Stimulated activated CD8-positive, alpha-beta memory T cell treated with anti-CD3 and anti-CD28 coated beads, Interleukin-7, amount 100 ng/mL, for 1 hour (primary cell): ENCODE measurements at regions not wholly inside any gene's neighbourhood (a gene's known extent, or its start where the extent isn't known, plus 50 kb on each side); places are given as distances from the start of the nearest gene placed in this dataset.
"Not testable (repeated sequence)": the region's sequence is repeated elsewhere in the genome, so short reads cannot be mapped to it uniquely, and the experiment has no call there.

ENCODE experiments used
- DNase-seq, 2 donors: peaks; one replicate each; pipeline ENCODE4 v3.0.0-alpha.2; 2020; ENCODE audit warnings: low read depth in 2 of 2

- no peak for DNase-seq
Measured at GRCh38 chrX:41002026-41002425, 83.2 kb upstream of the USP9X start.

- DNase-seq, result no peak
Measured at GRCh38 chrX:41003506-41004270, 81.6 kb upstream of the USP9X start.

GRCh38 chrX:41005445-41005992 is 79.7 kb upstream of the USP9X start:
- no peak for DNase-seq

DNA sequence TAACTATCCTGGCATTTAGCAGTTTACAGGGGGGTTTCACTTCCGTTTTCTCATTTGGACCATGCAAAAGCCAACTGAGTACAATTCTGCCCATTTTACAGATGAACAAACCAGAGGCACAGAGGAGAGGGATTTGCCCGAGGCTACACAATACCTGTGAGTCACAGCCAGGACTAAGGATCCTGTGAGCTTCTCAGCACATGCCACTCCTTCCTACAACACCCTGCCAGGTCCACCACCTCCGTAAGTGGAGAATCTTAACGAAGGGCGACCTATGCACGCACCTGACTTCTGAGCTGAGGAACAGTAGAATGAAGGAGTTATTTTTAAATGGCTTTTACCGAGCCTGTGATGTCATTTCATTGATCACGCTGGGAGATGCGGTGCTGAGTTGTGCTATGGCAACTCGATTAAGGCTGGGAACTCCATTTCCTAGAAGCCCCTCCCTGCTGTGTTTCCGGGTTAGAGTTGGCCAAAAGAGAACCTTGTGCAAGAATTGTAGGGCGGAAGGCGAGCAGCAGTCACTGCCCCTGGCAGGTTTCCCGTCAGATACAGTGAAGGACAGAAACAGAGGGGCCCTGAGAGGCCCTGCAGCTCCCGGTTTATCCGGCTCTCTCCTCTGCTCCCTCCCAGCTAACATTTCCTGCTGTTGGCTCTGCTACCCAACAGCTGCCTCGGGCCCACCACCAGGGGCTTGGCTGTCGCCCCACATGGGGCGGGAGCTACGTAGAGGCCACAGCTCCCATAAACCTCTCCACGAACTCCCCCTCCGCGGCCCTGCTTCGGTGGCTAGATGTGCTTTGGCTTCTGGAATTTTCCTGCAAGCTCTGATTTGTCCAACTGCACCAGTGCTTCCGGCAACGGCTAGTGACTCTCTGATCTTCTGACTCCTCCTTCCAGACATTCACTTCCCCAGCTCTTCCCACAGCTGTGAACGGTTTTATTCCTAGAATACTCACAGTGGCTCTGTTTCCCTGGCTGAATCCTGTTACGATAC is 75.1 kb upstream of the USP9X start:
- DNase-seq, result peak; percentile 3 to 8

GRCh38 chrX:41014776-41015360 is 70.4 kb upstream of the USP9X start:
- no peak for DNase-seq

DNA sequence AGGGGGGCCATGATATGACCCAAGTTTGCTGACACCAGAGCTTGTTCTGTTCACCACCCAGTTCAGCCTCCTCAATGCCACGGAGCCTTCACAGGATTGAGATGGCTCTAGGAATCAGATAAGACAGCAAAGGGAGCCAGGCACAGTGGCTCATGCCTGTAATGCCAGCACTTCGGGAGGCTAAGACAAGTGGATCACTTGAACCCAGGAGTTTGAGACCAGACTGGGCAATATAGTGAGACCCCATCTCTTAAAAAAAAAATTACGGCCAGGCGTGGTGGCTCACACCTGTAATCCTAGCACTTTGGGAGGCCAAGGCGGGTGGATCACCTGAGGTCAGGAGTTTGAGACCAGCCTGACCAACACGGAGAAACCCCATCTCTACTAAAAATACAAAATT is 67.5 kb upstream of the USP9X start:
- DNase-seq, result not testable (repeated sequence)

- not testable (repeated sequence) for DNase-seq
Measured at GRCh38 chrX:41018391-41019040, 66.7 kb upstream of the USP9X start.

GRCh38 chrX:41019041-41019392 is 66.2 kb upstream of the USP9X start:
- no peak for DNase-seq

- no peak for DNase-seq
Measured at GRCh38 chrX:41022566-41022965, 62.7 kb upstream of the USP9X start.

DNA sequence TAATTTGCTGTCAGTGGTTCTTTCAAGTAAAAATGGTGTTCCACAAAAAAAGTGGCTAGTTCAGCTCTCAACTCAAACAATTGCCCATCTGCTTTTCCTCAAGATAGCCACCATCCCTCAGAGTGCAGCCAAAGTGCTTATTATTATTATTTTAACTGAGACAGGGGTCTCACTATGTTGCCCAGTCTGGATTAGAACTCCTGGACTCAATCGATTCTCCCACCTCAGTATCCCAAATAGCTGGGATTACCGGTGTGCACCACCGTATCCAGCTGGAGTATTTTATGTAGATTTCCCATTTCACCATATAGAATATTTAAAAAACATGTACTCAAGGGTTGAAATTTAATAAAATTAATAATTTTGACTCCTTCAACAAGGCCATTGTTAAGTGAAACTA is 62.1 kb upstream of the USP9X start:
- DNase-seq, result no peak

- DNase-seq, result not testable (repeated sequence)
Measured at GRCh38 chrX:41024335-41024734, 60.9 kb upstream of the USP9X start.

DNA sequence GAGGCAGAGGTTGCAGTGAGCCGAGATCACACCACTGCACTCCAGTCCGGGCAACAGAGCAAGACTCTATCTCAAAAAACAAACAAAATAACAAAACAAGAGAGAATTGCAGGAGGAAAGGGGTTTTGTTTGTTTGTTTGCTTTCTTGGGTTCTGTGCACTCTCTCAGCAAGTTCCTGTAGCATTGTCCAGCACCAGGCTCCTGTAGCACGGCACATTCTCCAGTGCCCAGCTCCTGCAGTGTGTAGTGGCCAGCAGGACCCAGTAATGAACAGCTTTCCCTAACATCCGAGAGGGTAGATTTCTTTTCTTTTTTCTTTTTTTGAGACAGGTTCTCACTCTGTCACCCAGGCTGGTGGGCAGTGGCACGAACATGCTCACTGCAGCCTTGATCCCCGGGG is 60.5 kb upstream of the USP9X start:
- no peak for DNase-seq

DNA sequence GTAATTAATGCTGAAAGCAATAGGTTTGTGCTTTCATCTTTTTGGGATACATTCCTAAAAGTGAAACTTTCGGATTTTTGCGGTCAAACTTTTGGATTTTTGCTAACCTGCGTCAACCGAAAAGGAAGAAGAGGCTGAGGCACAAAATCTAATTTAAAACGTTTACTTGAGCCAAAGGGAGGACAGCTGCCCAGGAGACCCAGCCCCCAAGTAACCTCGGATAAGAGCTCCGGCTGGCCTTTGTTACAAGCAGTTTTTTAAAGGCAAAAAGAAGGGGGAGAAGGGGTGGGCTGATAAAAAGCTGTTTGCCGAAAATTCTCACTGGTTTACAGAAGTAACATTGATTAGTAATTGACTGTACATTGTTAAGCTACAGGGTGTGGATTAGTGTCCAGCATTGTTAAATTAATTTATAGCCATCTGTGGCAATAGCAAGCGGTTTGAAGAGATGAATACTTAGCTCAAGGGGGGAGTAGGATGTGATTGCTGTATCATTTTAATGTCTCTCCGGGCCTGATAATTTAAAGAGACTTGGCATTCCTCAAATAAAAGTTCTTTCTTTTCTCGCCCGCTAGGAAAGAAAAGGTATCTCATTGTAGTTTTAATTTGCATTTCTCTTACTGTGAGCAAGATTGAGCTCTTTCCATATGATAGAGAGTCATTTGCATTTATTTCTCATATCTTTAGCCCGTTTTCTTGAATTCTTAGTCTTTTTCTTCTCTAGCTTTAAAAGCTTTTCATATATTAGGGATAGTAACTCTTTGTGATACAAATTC is 59.1 kb upstream of the USP9X start:
- DNase-seq, result no peak

- no peak for DNase-seq
Measured at GRCh38 chrX:41026702-41027078, 58.6 kb upstream of the USP9X start.

GRCh38 chrX:41029332-41029731 is 55.9 kb upstream of the USP9X start:
- no peak for DNase-seq

GRCh38 chrX:41031256-41031967 is 53.8 kb upstream of the USP9X start:
- DNase-seq, result no peak

DNA sequence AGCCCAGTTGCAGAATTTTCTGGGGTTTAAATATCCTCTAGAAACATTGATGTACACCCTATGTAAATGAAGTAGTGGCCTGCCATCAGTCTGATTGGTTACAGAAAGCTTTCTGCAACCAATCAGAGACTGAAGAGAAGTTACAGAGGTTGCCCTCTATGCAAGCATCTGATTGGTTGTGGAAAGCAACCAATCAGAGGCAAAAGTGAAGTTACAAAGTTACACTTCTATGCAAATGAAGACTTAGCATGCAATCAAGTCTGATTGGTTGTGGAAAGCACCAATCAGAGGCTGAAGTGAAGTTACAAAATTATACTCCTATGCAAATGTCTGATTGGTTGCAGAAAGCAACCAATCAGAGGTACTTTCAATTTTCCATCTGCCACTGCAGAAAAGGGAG is 51.9 kb upstream of the USP9X start:
- no peak for DNase-seq

DNA sequence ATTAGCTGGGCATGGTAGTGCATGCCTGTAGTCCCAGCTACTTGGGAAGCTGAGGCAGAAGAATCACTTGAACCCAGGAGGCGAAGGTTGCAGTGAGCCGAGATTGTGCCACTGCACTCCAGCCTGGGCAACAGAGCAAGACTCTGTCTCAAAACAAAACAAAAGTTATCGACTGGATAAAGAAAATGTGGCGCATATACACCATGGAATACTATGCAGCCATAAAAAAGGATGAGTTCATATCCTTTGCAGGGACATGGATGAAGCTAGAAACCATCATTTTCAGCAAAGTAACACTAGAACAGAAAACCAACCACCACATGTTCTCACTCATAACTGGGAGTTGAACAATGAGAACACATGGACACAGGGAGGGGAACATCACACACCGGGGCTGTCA is 50.3 kb upstream of the USP9X start:
- DNase-seq, result not testable (repeated sequence)
